SK-N-SH (cell line): ENCODE measurements at regions not wholly inside any gene's neighbourhood (a gene's known extent, or its start where the extent isn't known, plus 50 kb on each side); places are given as distances from the start of the nearest gene placed in this dataset.

Experiments
- EP300 ChIP-seq, 2 experiments: IDR thresholded peaks; 2 replicates each; pipeline versions ENCODE4 v1.4.0 to v1.6.1; 2012; ENCODE audit warnings: borderline replicate concordance in 1 of 2, low read depth in 1 of 2, low read length in 1 of 2
- EZH2phosphoT487 ChIP-seq: fragments of 200-600 bp; sonication (generic); IDR thresholded peaks from 2 replicates; pipeline ENCODE4 v1.6.1; 2017; ENCODE audit warnings: low read depth, mixed run types, mild to moderate bottlenecking, antibody characterized with exemption, moderate library complexity, borderline replicate concordance
- FOSL2 ChIP-seq: IDR thresholded peaks from 2 replicates; pipeline ENCODE4 v1.4.0; 2012; ENCODE audit warnings: low read depth, mild to moderate bottlenecking, moderate library complexity, borderline replicate concordance
- MXI1 ChIP-seq: IDR thresholded peaks from 2 replicates; pipeline ENCODE4 v1.6.1; 2012; ENCODE audit warnings: mild to moderate bottlenecking, low read depth, low read length, improper control_type of control experiment
- REST ChIP-seq: IDR thresholded peaks from 2 replicates; pipeline ENCODE4 v1.6.1; 2012; ENCODE audit warnings: mild to moderate bottlenecking, low read depth, low read length, moderate library complexity
- RXRA ChIP-seq: IDR thresholded peaks from 2 replicates; pipeline ENCODE4 v1.4.0; 2012; ENCODE audit warnings: low read depth, mild to moderate bottlenecking, borderline replicate concordance
- TCF12 ChIP-seq: IDR thresholded peaks from 2 replicates; pipeline ENCODE4 v1.4.0; 2012
- TF ChIP-seq, protein P1 (sequence below): fragments of 200-600 bp; sonication (generic); IDR thresholded peaks from 2 replicates; pipeline ENCODE4 v1.6.1; 2017; ENCODE audit warnings: antibody characterized with exemption, mild to moderate bottlenecking, moderate library complexity
- TF ChIP-seq, protein P2 (sequence below): IDR thresholded peaks from 2 replicates; pipeline ENCODE4 v1.4.0; 2012; ENCODE audit warnings: low read depth

DNA sequence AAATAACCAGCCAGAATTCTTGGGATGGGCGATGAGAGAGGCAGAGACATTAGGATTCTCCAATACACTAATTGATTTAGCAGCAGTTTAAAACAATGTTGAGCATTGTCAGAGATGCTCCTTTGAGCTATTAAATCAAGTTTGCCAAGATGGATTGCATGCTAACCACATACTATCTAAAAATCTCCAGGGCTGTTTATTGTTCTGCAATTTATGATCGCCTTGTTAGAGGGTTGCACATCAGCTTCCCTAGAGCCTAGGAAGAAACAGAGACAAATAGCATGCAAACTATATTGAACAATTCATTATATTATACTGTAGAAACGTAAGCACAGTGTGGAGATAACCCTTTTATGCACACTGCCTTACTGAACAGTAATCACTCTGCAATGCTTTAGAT lies 599.9 kb downstream of the SOX5 start:
- TF ChIP-seq EP300 (IDR thresholded peaks at IDR 0.05; ENCODE audit: borderline replicate concordance in 1 of 2, low read depth in 1 of 2, low read length in 1 of 2) (peak in 1 of 2 experiments; percentile 40; a peak in 1 of 4 replicates), FOSL2 (no peak), EZH2phosphoT487 (no peak), MXI1 (no peak), REST (no peak), RXRA (no peak), TCF12 (no peak)
- TF ChIP-seq, protein P1, sequence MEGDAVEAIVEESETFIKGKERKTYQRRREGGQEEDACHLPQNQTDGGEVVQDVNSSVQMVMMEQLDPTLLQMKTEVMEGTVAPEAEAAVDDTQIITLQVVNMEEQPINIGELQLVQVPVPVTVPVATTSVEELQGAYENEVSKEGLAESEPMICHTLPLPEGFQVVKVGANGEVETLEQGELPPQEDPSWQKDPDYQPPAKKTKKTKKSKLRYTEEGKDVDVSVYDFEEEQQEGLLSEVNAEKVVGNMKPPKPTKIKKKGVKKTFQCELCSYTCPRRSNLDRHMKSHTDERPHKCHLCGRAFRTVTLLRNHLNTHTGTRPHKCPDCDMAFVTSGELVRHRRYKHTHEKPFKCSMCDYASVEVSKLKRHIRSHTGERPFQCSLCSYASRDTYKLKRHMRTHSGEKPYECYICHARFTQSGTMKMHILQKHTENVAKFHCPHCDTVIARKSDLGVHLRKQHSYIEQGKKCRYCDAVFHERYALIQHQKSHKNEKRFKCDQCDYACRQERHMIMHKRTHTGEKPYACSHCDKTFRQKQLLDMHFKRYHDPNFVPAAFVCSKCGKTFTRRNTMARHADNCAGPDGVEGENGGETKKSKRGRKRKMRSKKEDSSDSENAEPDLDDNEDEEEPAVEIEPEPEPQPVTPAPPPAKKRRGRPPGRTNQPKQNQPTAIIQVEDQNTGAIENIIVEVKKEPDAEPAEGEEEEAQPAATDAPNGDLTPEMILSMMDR: no peak
- TF ChIP-seq, protein P2, sequence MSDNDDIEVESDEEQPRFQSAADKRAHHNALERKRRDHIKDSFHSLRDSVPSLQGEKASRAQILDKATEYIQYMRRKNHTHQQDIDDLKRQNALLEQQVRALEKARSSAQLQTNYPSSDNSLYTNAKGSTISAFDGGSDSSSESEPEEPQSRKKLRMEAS: no peak
